ENCODE measurements at regions not wholly inside any gene's neighbourhood (a gene's known extent, or its start where the extent isn't known, plus 50 kb on each side); places are given as distances from the start of the nearest gene placed in this dataset.

DNA sequence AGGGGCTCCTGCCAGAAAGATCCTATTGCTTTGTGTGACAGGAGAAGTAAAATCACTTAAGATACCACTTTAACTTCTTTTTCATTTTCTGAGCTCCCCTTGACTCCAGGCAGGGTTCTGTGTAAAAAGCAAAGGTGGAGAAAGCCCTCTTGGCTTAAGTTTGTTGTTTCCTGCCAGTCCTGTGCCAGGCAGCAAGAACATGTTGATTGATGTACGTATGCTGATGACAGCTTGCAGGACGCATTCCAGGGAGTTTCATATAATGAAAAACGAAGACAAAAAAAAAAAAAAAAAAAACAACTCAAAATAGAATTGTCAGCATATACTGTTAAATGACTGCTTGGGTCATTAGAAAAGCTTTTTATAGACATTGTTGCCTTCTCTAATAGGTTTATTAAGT lies 251.7 kb downstream of the PSAT1 start:
- TF ChIP-seq POLR2A (IDR thresholded peaks at IDR 0.05): no peak
- TF ChIP-seq, protein P1, sequence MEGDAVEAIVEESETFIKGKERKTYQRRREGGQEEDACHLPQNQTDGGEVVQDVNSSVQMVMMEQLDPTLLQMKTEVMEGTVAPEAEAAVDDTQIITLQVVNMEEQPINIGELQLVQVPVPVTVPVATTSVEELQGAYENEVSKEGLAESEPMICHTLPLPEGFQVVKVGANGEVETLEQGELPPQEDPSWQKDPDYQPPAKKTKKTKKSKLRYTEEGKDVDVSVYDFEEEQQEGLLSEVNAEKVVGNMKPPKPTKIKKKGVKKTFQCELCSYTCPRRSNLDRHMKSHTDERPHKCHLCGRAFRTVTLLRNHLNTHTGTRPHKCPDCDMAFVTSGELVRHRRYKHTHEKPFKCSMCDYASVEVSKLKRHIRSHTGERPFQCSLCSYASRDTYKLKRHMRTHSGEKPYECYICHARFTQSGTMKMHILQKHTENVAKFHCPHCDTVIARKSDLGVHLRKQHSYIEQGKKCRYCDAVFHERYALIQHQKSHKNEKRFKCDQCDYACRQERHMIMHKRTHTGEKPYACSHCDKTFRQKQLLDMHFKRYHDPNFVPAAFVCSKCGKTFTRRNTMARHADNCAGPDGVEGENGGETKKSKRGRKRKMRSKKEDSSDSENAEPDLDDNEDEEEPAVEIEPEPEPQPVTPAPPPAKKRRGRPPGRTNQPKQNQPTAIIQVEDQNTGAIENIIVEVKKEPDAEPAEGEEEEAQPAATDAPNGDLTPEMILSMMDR (IDR thresholded peaks at IDR 0.05): no peak
- Histone ChIP-seq H3K9me3 (no peaks in the 10 kb centered on the region), H3K36me3 (no peaks in the 10 kb centered on the region), H3K27me3 (no peaks in the 10 kb centered on the region), H3K4me1 (peaks cover 5 to 10% of the 10 kb centered on the region in 2 donors), H3K27ac (no peak overlapping the region), H3K4me3 (replicated peaks in 1 of 3) (no peak overlapping the region)
- no peak for DNase-seq
- 76 to 78% methylated on average over 3 of the region's 3 CpGs for WGBS, 2 donors
- intact Hi-C loops (cut with DNase I): no loop called here

DNA sequence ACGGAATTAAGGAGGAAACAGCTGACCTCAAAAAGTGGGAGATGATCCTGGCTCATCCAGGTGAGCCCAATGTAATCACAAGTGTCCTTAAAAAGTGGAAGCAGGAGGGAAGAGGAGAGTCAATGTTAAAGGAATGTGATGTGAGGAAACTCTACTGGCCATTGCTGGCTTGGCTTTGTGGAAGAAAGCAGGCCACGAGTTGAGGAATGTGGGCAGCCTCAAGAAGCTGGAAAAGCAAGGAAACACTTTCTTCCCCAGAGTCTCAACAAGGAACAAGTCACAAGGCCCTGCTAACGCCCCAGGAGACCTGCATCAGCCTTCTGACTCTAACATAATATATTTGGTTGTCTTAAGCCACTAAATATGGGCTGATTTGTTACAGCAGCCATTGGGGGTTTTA lies 252.8 kb downstream of the PSAT1 start:
- 63 to 83% methylated on average over 3 of the region's 3 CpGs for WGBS, 2 donors
- Histone ChIP-seq H3K27me3 (no peaks in the 10 kb centered on the region), H3K4me3 (replicated peaks in 1 of 3) (no peak overlapping the region), H3K4me1 (peaks cover 5 to 10% of the 10 kb centered on the region in 2 donors), H3K27ac (no peak overlapping the region), H3K9me3 (no peaks in the 10 kb centered on the region), H3K36me3 (no peaks in the 10 kb centered on the region)
- no peak for TF ChIP-seq POLR2A (IDR thresholded peaks at IDR 0.05)
- TF ChIP-seq, protein P1 (IDR thresholded peaks at IDR 0.05): no peak
- intact Hi-C loops (cut with DNase I): no loop called here
- no peak for DNase-seq

DNA sequence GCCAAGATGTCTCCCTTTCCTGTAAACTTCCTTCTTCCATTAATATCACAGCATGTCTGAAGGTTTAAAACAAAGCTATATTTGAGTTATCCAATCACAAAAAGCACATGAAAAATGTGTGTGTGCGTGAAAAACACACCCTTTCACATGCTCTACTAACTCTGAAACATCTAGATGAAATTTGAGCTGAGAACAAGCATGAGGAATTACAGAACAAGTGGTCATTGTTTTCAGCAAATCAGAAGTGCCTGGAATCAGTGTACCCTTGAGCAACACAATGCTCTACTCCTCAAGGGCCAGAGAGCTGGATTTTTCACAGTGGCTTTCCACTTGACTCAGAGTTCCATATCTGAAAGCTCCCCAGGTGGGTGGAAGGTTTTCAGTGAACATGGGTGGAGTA lies 255.9 kb downstream of the PSAT1 start:
- no peak overlapping the region for H3K4me3 ChIP-seq (replicated peaks in 1 of 3)
- H3K27me3 ChIP-seq: no peaks in the 10 kb centered on the region
- no peak overlapping the region for H3K27ac ChIP-seq
- 24 to 30% methylated on average over 1 of the region's 1 CpG for WGBS, 2 donors
- no peaks in the 10 kb centered on the region for H3K9me3 ChIP-seq
- DNase-seq: peak; percentile 3 to 5
- H3K36me3 ChIP-seq: no peaks in the 10 kb centered on the region
- intact Hi-C loops (cut with DNase I): no loop called here
- peaks cover 5 to 10% of the 10 kb centered on the region in 2 donors for H3K4me1 ChIP-seq
- TF ChIP-seq POLR2A (IDR thresholded peaks at IDR 0.05): no peak
- TF ChIP-seq, protein P1 (IDR thresholded peaks at IDR 0.05): no peak

DNA sequence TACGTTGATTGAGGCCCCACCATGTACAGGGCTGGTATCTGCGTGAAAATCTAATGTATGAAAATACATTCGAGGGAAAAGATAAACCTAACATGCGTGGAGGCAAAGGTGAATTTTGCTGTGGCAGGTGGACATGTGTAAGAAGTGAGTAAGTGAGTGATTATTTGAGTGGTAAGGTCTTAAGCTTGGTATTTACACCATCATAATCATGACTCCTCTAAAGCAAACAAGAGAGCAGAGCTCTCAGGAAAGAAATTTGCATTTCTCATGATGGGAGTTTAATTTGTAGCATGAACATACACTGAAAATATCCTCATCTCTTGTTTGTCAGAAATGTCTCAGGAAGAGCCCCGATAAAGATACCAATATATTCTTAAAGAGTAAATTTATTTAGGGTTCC lies 260.6 kb downstream of the PSAT1 start:
- 83 to 87% methylated on average over 5 of the region's 5 CpGs for whole genome bisulfite sequencing, 2 donors

DNA sequence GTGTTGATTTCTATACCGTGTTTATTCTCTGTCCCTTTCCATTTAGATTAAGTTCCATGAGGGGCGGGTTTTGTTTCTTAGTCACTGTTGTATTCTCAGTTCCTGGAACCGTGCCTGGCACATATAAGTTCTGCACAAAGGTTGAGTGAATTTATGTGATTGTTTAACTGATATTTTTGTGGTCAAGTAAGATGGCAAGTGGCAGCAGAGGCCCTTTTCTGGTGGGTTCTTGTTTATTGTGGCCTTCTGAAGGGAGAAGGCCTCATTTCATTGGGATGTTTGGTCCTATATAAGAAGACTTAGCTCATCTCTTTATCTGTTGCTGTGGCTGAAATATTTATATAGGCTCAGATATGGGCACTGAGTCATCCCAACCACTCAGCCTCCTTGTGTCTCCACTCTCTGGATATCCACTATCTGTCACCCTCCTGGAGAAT lies 262.5 kb downstream of the PSAT1 start:
- no peak for DNase-seq
- 79 to 83% methylated on average over 3 of the region's 3 CpGs for WGBS, 2 donors
- Histone ChIP-seq H3K27ac (no peak overlapping the region), H3K4me3 (replicated peaks in 1 of 3) (no peak overlapping the region), H3K9me3 (no peaks in the 10 kb centered on the region), H3K36me3 (no peaks in the 10 kb centered on the region), H3K27me3 (no peaks in the 10 kb centered on the region), H3K4me1 (no peaks in the 10 kb centered on the region)
- TF ChIP-seq POLR2A (IDR thresholded peaks at IDR 0.05): no peak
- TF ChIP-seq, protein P1 (IDR thresholded peaks at IDR 0.05): no peak
- intact Hi-C loops (cut with DNase I): no loop called here

More for the DNA sequence above, 260.6 kb downstream of the PSAT1 start:
- no peak overlapping the region for H3K27ac ChIP-seq
- no peak overlapping the region for H3K4me3 ChIP-seq (replicated peaks in 1 of 3)
- peaks cover 5 to 10% of the 10 kb centered on the region in 2 donors for H3K4me1 ChIP-seq
- DNase-seq: no peak
- H3K9me3 ChIP-seq: no peaks in the 10 kb centered on the region
- no peak for TF ChIP-seq POLR2A (IDR thresholded peaks at IDR 0.05)
- H3K36me3 ChIP-seq: no peaks in the 10 kb centered on the region
- intact Hi-C loops (cut with DNase I): no loop called here
- H3K27me3 ChIP-seq: no peaks in the 10 kb centered on the region

DNA sequence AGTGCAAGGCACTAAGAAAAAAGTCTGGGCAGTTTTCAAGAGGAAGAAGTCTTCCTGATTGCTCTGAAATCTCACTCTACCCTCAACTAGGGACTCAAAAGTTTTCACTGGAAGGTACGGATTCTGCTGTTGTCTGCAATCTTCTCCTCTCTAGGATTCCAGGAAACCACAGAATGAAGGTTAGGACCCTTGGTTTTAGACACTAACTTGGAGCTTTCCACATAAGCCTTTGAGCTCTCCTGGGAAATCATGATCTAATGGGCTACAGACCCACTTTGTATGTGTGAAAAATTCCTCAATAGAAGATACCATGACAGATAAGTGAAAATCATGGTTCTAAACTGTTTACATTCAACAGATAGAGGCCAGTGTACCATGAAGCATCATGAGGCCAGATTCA lies 265.1 kb downstream of the PSAT1 start:
- 50 to 60% methylated on average over 1 of the region's 1 CpG for WGBS, 2 donors
- no peaks in the 10 kb centered on the region for H3K27me3 ChIP-seq
- no peak overlapping the region for H3K27ac ChIP-seq
- no peak for TF ChIP-seq POLR2A (IDR thresholded peaks at IDR 0.05)
- TF ChIP-seq, protein P1 (IDR thresholded peaks at IDR 0.05): no peak
- H3K4me3 ChIP-seq (replicated peaks in 1 of 3): no peak overlapping the region
- H3K4me1 ChIP-seq: no peaks in the 10 kb centered on the region
- H3K36me3 ChIP-seq: no peaks in the 10 kb centered on the region
- intact Hi-C loops (cut with DNase I): no loop called here
- no peaks in the 10 kb centered on the region for H3K9me3 ChIP-seq
- DNase-seq: no peak

All from thyroid gland (tissue), 4 donors.